Vagina (tissue), 2 donors: ENCODE measurements at regions not wholly inside any gene's neighbourhood (a gene's known extent, or its start where the extent isn't known, plus 50 kb on each side); places are given as distances from the start of the nearest gene placed in this dataset.

Experiments
- CTCF ChIP-seq, 3 experiments: fragments of 450-650 bp in 2 of 3; fragments of 200-600 bp in 1 of 3; sonication (generic) in 1 of 3; IDR thresholded peaks; one replicate each; pipeline ENCODE4 v1.5.1; 2017 to 2019; ENCODE audit warnings: antibody characterized with exemption in 3 of 3, mild to moderate bottlenecking in 2 of 3, moderate library complexity in 2 of 3
- POLR2A ChIP-seq, 2 donors: fragments of 450-650 bp; IDR thresholded peaks; one replicate each; pipeline ENCODE4 v1.6.1; 2017; ENCODE audit warnings: antibody characterized with exemption in 2 of 2, mild to moderate bottlenecking in 2 of 2, moderate library complexity in 2 of 2
- POLR2AphosphoS5 ChIP-seq, 2 donors: sonication (generic); formaldehyde crosslinking; IDR thresholded peaks; one replicate each; pipeline ENCODE4 v1.9.0; 2017; ENCODE audit warnings: antibody characterized with exemption in 2 of 2, mild to moderate bottlenecking in 2 of 2, low read depth in 1 of 2; ENCODE audit not compliant: insufficient read depth in 1 of 2

- TF ChIP-seq CTCF (IDR thresholded peaks at IDR 0.05), result no peak
- no peak for TF ChIP-seq POLR2A (IDR thresholded peaks at IDR 0.05)
- no peak for TF ChIP-seq POLR2AphosphoS5 (IDR thresholded peaks at IDR 0.05; ENCODE audit: insufficient read depth in 1 of 2, low read depth in 1 of 2)
Observed at GRCh38 chr4:12172198-12172973, 743.7 kb upstream of the HS3ST1 start.
